Fibroblast of villous mesenchyme (primary cell): ENCODE measurements at regions not wholly inside any gene's neighbourhood (a gene's known extent, or its start where the extent isn't known, plus 50 kb on each side); places are given as distances from the start of the nearest gene placed in this dataset.

Experiments used
- DNase-seq: peaks from one replicate; pipeline ENCODE4 v3.0.0-alpha.2; 2010; ENCODE audit warnings: low read depth
- H3K4me3 ChIP-seq: 2 replicates; pipeline ENCODE4 v1.5.1; 2011; ENCODE audit warnings: low read depth, mild to moderate bottlenecking, low read length
- TF ChIP-seq, protein P1 (sequence below): IDR thresholded peaks from 2 replicates; pipeline ENCODE4 v1.5.1; 2012; ENCODE audit warnings: low read depth, mild to moderate bottlenecking, low read length; ENCODE audit not compliant: insufficient read depth

DNA sequence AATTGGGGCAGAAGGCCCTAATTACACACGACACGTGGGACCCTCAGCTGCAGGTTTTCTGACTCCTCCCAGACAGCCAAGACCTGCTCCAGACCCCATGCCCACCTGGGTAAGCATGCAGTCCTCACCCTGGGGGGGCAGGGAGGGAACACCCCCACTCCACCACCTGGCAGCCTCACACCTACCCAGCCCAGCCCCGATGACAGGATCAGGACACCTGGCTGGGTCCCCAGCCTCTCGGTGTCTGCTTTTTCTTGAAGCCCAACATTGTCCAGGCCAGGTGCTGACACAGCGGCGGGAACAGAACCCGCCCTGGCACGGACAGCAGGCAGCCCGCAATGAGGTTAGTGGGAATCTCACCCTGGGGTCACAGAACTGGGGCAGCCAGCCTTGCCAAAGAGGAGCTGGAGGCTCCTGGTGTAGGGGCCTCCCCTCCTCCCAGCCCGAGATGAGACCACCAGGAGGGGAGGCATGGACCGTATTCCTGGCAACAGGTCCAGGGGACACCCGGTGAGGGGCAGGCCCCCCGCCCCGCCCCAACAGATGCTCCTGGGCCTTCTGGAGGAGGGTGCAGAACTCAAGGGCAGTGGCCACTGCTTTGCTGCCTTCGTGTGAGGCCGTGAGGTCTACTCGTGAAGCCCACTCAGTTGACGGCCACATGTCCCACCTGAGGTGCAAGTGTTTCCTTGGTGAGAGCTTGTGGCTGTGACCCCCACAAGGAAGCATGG, 103.8 kb downstream of the DLL1 start:
- H3K4me3 ChIP-seq: no peak overlapping the region
- DNase-seq: no peak
- TF ChIP-seq, protein P1, sequence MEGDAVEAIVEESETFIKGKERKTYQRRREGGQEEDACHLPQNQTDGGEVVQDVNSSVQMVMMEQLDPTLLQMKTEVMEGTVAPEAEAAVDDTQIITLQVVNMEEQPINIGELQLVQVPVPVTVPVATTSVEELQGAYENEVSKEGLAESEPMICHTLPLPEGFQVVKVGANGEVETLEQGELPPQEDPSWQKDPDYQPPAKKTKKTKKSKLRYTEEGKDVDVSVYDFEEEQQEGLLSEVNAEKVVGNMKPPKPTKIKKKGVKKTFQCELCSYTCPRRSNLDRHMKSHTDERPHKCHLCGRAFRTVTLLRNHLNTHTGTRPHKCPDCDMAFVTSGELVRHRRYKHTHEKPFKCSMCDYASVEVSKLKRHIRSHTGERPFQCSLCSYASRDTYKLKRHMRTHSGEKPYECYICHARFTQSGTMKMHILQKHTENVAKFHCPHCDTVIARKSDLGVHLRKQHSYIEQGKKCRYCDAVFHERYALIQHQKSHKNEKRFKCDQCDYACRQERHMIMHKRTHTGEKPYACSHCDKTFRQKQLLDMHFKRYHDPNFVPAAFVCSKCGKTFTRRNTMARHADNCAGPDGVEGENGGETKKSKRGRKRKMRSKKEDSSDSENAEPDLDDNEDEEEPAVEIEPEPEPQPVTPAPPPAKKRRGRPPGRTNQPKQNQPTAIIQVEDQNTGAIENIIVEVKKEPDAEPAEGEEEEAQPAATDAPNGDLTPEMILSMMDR: no peak

- TF ChIP-seq, protein P1: no peak
Measured at GRCh38 chr6:170186006-170186935, 104.6 kb downstream of the DLL1 start.

GRCh38 chr6:170185175-170185978, 105.5 kb downstream of the DLL1 start:
- TF ChIP-seq, protein P1: no peak
- DNase-seq: no peak
- no peak overlapping the region for H3K4me3 ChIP-seq

More at GRCh38 chr6:170186006-170186935, 104.6 kb downstream of the DLL1 start:
- no peak for DNase-seq
- H3K4me3 ChIP-seq: no peak overlapping the region

DNA sequence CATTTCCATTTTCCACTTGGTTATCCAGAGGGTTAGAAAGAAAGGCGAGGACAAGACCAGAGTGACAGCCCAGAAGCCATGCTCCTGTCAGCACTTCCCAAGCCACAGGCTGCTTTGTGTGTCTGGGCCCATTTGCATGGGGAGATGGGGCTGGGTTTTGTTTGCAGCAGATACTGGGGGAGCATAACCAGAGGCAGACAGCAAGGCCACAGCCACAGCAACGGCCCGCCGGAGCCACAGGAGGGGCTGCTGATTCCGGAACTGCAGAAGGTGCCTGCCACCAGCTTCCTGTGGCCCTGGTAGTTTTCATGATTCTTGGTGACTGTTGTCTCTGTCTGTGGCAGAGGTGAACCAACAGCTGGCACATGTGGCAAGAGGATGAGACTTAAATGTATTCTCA, 106.6 kb downstream of the DLL1 start:
- TF ChIP-seq, protein P1: no peak
- no peak for DNase-seq
- no peak overlapping the region for H3K4me3 ChIP-seq

DNA sequence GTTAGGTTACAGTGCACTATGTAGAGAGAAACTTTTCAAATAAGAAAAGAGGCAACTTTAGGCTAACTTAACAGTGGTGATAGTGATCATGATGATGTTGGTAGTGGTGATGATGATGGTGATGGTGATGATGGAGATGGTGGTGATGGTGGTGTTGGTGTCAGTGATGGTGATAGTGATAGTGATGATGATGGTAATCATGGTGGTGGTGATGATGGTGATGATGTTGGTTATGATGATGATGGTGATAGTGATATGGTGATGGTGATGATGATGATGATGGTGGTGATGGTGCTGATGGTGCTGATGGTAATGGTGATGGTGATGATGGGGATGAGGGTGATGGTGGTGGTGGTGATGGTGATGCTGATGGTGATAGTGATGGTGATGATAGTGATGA, 107.4 kb downstream of the DLL1 start:
- no peak overlapping the region for H3K4me3 ChIP-seq
- TF ChIP-seq, protein P1: no peak

GRCh38 chr6:170182781-170183120, 108.1 kb downstream of the DLL1 start:
- no peak overlapping the region for H3K4me3 ChIP-seq
- TF ChIP-seq, protein P1: no peak
- no peak for DNase-seq

More for the DNA sequence above, 107.4 kb downstream of the DLL1 start:
- DNase-seq: no peak
